GM21515 (cell line): ENCODE measurements at regions not wholly inside any gene's neighbourhood (a gene's known extent, or its start where the extent isn't known, plus 50 kb on each side); places are given as distances from the start of the nearest gene placed in this dataset.

Experiments used
- ATAC-seq: cut with Tn5 transposase; IDR thresholded peaks from one replicate; pipeline ENCODE4 v1.9.1; 2021; ENCODE audit not compliant: unreplicated experiment

DNA sequence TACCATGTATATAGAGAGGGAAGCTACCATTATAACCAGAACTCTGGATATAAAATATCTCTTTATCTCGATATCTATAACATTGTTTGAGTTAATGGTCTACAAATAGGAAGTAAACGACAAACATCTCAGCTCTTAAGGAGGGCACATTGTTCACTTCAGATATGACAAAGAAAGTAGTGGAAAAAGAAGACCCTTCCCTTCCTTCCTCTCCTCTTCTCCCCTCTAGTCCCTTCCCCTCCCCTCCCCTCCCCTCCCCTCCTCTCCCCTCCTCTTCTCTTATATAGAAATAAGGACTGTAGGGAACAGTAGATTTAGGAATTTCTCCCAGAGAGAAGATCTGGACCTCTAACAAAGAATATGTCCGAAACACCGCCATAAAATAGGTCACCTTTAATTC, 1731.9 kb upstream of the CDH9 start:
- ATAC-seq = no peak

DNA sequence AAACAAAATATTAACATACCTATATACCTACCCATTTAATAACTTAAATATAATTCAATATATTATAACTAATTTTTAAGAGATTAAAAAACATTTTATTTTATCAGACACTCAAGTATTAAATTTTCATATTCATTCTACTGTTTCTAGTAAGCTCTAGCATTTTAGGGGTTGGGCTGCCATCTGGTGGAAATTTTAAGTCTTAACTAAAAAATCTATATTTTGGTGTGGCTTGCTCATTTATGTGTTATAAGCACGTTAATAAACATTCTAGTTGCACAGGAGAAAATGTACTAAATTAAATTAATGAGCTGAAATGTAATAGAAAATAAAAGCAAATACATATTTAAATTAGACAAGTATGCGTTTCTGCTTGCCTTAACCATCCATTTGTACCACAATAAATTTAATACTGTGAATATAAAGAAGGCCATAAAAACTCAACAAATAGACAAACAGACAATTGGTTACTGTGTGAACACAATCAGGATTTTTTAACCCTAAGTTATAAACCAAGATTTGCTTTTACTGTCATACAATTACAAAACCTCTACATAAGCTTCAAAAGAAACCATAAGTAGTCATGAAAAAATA, 1728.3 kb upstream of the CDH9 start:
- no peak for ATAC-seq

DNA sequence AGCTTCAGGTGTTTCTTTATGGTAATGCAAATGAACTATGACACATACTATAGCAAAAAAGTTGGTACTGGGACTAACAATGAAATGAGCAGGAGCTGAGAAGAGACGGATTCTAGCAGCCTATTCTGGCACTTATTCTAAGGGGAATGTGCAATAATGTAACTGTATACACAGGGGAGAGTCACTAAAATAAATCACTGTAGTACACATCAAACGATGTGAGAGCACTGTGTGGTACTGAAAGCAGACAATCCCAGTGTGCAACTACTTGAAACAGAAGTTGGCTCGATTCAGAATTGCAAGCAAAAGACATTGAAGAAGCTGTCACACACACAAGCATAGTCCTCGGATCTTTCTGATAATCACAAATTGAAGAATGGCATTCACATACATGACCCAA, 1713.0 kb upstream of the CDH9 start:
- no peak for ATAC-seq

DNA sequence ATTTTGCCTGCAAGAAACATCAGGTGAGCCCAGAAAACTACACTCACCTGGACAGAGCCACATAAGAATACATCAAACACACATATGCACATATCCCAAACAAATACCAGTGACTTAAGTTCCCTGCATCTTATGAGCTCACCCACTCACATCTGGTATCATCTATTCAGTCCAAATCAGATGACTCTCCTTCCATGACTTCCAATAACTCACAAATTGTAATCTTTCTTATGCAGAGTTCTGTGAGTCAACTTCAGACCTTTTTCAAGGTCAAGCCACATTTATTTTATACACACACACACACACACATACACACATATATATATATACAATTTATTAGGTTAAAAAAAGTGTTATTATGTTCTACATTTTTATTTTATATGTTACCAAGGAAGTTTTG, 1711.9 kb upstream of the CDH9 start:
- ATAC-seq = no peak

DNA sequence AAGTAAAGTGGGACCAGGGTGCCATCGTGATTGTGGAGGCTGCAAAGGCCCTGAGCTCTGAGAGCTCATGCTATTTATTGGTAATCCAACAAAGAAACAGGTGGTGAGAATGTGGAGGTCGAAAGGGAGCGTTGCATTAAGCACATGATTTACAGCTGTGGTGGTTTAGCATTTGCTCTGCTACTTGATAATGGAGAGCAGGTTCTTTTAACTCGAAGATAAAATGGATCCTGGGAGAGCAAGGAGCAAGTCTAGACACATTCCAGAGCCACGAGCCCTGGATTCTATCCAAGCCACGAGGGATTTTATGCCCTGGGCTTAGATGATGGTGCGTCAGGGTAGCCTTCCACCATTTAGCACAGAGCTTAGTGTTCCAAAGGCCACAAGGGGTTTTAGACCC, 1710.1 kb upstream of the CDH9 start:
- no peak for ATAC-seq

DNA sequence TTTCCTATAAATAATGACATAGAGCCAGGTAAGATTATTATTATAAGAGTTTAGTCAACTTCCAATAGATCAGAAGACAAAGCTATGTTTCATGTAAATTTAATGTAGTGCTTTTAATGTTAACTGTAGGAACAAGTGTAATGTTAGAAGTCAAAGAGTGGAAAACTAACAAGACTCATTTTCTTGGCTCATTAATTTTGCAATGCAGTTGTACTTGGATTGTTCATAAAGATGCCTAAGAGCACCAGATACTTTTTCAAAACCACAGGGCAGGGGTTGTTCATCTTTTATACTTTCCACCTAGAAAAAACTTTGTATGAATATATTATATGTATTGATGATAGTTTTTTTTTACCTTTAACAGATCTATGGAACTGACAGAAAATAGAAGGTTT, 1705.3 kb upstream of the CDH9 start:
- no peak for ATAC-seq

DNA sequence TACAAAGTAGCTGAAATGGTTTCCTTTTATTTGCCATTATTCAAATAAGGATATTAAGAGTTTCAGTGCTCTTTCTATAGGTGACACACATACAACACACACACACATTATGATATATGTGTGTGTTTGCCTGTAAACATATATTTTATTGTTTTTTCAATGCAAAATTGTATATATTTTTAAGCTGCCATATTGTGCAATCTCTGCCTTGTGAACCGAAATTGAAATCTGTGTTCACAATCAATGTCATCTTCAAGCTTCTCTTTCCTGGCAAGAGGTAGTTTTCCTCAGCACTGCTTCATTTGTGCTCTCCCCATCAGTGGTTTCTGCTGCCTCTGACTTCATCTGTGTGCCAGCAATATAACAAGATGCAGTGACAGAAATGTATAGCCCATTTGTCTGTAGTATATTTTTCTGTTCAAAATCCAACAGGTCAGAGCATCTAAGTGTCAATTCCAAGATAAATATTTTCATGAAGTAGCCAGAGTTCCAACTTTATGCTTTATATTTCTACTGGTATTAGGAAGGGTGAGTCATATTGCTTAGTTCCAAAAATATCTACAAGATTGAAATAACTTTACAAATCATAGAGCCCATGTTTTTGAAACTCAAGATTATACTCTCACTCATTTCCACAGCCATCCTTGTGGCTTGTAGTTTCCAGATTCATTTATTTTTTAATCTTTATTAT, 1704.8 kb upstream of the CDH9 start:
- ATAC-seq = no peak

DNA sequence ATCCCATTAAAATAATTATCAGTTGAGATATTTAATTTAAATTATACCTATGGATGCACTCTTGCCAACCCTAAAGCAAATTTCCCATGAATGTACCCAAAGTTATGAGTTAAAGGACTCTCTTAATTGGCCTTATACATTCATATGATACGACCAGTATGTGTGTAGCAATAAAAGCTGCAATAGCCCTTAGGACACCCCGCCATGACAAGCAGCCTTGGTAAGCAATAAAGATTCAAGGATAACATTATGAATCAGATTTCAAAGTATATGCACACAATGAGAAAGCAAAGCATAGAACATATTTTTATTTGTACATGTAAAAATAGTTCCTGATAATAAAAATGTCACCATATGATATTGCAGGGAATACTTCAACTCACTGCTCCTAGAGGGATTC, 1699.3 kb upstream of the CDH9 start:
- ATAC-seq = no peak

DNA sequence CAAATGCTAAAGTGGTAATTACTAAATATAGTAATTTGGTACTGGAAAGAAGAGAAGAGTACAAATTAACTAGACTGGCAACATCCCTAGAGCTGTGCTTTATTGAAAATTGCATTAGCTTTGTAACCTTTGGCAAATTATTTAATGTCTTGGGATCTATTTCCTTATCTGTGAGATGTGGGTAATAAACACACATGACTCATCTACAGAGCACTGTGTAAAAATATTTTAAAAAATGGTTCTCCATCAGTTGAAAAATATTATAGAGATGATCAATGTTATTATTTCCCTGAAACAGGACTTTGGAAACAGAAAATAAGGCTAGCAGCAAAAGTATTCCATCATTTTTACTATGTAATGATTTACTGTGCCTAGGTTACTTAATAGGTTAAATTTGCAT, 1698.8 kb upstream of the CDH9 start:
- no peak for ATAC-seq

DNA sequence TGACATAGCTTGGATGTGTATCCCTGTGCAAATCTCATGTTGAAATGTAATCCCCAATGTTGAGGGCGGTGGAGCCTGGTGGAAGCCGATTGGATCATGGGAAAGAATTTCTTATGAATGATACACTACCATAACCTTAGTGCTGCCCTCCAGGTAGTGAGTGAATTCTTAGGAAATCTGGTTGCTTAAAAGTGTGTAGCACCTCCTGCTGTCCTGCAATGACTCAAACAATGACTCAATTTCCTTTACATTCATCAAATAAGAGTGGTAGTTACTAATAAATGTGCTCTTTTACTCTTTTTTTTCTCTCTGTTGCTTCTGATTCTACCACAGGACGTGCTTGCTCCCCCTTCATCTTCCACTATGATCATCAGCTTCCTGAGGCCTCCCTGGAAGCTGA, 1696.0 kb upstream of the CDH9 start:
- no peak for ATAC-seq

DNA sequence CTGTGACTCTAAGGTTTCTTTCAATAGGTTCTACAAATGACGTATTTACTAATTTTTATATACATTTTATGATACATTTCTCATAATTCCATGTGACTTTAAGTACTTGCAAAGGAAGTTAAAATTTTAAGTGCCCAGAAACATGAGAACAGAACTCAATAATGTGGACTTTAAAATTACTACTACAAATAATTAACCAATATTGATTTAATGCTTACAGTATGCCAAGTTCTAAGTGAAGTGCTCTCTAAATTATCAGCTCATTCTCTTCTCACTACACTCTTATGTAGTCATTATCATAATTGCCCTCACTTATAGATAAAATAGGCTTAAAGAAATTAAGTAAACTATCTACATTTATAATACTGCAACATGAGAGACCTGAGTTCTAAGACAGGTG, 1690.7 kb upstream of the CDH9 start:
- ATAC-seq = no peak

DNA sequence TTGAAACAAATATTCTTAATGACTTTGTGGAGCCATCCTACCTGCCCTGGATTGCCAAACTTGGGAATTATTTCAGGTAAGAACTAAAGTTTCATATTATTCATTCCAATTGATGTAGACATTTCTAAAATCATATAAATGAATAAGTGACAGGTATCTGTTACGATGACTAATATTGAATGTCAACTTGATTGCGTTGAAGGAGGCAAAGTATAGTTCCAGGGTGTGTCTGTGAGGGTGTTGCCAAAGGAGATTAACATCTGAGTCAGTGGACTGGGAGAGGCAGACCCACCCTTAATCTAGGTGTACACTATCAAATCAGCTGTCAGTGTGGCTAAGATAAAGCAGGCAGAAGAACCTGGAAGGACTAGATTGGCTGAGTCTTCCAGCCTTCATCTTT, 1688.4 kb upstream of the CDH9 start:
- ATAC-seq = no peak

DNA sequence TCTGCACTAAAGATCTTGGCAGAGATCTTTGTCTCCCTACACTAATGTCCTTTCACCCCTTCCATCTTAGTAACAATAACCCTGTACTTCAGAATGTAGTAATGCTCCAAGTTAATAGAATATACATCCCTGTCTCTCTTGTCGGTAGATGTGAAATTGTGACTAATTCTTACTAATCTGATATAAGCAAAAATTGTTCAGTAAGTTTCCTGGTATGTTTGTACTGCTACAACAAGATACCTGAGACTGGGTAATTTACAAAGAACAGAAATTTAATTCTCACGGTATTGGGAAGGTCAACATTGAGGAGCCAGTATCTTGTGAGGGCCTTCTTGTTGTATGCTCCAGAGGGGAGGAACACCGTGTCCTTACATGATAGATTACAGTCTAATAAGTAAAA, 1686.6 kb upstream of the CDH9 start:
- no peak for ATAC-seq

DNA sequence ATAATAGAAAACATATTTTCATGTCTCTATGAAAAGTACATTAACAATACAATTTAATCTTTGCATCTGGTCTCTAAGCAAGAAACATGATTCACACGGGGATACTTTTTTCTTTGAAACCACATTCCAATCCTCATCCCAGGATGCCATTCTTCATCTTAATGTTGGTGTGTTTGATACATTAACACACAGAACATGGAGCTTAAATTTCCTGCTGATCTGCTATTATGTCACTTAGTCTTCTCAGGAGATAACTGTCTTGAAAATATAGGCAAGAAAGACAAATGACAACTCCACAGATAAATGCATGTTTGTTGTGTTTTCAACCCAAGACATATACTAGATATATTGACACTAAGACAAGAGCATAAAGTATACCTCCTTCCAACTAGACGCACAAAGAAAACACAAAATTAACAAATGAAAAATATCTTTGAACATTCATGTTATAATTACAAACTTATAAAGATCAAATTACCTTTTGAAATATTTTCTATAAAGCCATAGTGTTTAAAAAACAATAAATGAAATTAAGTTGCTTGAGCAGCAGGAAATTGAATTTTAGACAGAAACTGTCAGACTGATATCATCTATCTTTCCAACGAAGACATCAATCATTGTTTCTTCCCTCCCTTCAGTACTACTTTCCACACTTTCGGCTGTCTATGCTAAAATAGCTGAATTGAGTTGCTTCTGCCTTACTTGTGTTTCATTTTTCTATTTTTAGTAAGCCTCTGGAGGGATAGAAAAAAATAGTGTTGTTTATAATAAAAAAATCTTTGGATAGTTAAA, 1676.7 kb upstream of the CDH9 start:
- no peak for ATAC-seq

DNA sequence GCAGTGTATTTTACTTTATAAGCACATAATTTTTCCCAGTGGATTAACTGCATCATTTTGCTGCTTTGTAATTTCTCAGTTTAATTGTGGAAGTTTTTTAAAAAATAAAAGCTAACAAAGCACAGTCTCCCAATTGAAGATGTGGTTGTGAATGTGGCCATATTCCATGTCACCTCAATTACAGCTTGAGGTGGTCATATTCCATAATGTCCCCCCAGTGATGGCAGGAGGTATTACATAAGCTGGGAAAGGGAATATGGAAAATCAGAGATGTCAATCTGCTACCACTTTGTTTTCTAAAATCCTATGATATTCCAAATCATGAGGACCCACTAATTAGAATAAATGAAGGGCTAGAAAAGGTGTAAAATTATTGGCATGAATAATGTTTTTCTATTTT, 1672.0 kb upstream of the CDH9 start:
- ATAC-seq = no peak

DNA sequence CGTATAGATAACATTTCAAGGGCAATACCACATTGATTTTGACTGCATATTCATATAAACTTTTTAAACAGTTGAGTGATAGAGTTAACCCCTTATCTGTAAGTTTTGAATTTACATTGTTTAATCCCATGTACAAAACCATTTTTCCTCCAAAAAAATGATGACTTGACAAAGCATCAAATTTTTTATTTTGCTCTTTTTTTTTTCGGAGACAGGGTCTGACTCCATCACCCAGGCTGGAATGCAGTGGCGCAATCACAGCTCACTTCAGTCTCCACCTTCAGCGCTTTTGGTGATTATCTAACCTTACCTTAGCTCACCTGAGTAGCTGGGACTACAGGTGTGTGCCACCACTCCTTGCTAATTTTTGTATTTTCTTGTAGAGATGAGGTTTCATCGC, 1670.1 kb upstream of the CDH9 start:
- ATAC-seq = no peak

DNA sequence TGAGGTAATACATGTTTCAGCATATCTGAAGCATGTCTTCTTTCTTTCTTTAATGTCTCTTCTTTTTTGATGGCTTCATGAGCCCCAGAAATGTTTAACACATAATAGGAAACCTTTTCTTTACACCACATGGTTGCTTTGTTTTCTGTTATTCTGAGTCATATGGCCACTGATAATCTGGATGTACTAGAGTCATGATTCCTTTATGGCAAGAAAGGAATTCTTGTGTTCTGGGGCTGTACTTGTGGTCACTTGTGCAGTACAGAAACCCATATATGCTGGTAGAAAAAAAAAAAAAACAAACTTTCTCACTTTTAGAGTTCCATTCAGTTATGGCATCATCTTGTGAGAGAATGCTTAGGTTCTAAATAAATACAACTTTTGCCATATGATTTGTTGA, 1669.3 kb upstream of the CDH9 start:
- no peak for ATAC-seq

DNA sequence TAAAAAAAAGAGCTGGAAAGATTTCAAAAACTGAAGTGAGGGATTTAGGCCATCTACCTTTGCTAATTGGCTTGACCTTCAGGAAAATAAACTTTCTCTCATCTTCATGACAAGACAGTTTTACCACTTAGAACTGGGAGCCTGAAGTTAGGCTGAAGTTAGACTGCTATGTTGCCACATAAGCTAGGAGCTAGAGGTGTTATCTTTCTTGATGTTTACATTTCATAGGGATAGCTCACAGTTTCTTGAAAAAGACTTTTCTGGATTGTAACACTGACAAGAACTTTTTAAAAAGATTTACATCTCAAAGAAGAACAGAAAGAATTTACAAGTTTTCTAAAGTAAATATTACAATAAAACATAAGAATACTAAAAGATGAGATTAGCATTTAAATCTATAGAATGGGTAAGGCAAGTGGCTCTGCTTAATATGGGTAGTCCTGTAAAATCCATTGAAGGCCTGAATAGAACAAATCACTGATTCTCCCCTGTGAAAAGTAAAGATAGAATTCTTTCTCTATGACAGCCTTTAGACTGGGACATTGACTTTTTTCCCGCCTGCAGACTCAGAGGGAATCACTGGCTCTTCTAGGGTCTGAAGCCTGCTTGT, 1665.4 kb upstream of the CDH9 start:
- ATAC-seq = no peak

DNA sequence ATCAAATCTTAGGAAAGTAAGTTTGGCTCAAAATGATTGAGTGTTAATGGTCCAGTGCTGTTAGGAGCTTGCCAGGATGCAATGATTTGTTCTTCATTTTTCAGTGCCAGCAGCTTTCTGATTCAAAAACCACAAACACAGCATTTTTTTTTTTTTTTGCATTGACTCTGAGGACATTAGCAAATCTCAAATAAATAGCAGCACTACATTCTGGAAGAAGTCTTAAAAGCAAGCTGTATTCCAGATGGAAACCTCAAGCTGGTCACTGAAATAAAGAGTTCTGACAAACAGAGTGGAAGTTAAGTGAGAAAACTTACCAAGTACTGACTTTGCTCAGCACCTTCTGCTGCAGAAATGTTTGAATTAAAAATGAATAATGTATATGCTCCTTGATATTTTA, 1653.1 kb upstream of the CDH9 start:
- no peak for ATAC-seq

DNA sequence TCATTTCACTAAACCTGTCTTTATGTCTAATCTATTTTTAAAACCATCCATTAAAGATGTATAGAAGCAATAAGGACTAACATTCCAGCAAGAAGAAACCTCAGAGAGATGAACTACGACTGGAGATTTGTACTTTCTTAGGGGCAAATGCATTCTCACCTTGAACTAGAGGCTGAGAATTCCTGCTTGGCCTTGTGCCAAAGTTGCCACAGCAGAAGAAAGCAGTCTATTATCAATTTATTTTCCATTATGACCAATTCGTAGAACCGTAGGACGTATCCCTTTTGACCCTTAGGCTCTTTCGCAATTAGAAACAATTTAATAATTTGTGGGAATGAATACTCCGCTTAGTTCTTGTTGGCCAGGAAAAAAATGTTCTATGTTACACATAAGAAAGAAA, 1647.4 kb upstream of the CDH9 start:
- ATAC-seq = no peak

DNA sequence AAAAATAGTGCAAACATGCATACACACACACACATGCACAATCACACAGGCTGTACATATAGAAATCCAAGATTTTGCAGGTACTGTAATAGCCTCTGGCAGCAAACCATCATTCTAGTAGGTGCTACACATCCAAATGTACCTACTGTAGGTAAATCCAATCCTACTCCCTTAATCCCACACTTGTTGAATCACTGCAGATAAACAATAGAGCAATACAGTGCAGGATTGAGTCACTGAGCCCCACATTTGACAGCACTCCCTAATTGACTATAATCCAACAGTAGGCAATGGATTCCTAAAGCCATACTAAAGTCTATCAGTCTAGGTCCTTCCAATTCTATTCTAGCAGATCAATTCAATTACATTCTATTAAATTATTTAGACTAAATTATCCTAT, 1640.5 kb upstream of the CDH9 start:
- ATAC-seq = no peak

DNA sequence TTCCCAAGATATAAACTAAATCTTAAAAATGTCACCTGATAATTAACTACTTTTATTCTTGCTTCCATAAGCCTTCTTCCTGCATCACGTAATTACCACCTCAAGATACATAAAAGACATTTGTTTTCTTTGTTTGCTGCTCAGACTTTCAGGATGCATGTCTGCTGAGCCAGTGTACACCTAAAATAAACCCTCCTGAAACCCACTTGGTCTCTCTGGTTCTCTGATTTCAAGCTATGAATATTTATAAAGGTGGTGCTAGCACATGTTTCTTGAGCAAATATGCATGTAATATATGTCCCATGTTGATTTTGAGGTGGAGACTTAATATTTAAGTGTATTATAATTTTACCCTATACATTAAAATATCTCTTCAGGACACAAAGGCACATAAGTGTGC, 1627.7 kb upstream of the CDH9 start:
- no peak for ATAC-seq
